ENCODE measurements at regions not wholly inside any gene's neighbourhood (a gene's known extent, or its start where the extent isn't known, plus 50 kb on each side); places are given as distances from the start of the nearest gene placed in this dataset.
"Not testable (repeated sequence)": the region's sequence is repeated elsewhere in the genome, so short reads cannot be mapped to it uniquely, and the experiment has no call there.

DNA sequence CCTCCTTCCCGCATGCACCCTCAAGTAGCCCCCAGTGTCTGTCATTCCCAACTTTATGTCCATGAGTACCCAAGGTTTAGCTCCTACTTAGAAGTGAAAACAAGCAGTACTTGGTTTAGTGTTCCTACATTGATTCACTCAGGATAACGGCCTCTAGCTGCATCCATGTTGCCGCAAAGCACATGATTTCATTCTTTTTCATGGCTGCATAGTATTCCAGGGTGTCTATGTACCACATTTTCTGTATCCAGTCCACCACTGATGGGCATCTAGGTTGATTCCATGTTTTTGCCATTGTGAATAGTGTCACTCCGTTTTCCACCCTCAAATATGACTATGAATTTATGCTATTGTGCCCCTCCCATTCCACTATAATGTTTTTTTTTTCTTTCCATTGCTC, 130.5 kb upstream of the MXRA5 start:
- CTCF ChIA-PET (ENCODE audit: partially characterized antibody): interaction anchor here (0.6 kb wide), 1 partner anchor 296 kb away, joined by 3 read pairs; no protein-coding TSS in a partner anchor
- FAIRE-seq: no peak

DNA sequence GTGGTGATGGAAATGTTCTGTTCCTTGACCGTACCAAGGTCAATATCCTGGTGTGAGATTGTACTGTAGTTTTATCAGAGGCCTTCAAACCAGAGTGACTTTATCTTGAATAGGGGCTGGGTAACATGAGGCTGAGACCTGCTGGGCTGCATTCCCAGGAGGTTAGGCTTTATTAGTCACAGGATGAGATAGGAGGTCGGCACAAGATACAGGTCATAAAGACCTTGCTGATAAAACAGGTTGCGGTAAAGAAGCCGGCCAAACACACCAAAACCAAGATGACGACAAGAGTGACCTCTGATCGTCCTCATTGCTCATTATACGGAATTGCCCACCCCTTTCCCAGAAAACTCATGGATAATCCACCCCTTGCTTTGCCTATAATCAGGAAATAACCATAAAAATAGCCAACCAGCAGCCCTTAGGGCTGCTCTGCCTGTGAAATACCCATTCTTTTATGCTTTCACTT, 123.8 kb upstream of the MXRA5 start:
- H3K27ac ChIP-seq (ENCODE audit: low read depth, low read length); FAIRE-seq; CTCF ChIA-PET (ENCODE audit: partially characterized antibody): not testable (repeated sequence)

More for the DNA sequence above, 130.5 kb upstream of the MXRA5 start:
- Histone ChIP-seq H3K23ac (ENCODE audit: insufficient read length) (no peak overlapping the region), H2BK5ac (ENCODE audit: low read depth, low read length) (no peak overlapping the region), H3K23me2 (ENCODE audit: low read depth, low read length) (no peaks in the 10 kb centered on the region), H3K18ac (ENCODE audit: extremely low read depth, low read length) (no peak overlapping the region), H3K4me2 (ENCODE audit: insufficient read depth in 1 of 2, low read depth in 2 of 2, low read length in 2 of 2) (no peak overlapping the region), H4K91ac (replicated peaks; ENCODE audit: insufficient read length, low read length) (no peak overlapping the region), H3K27ac (ENCODE audit: low read depth, low read length) (no peak overlapping the region), H3K9me3 (ENCODE audit: insufficient read depth in 2 of 2, low read depth in 1 of 2, low read length in 1 of 2) (no peaks in the 10 kb centered on the region), H2BK20ac (ENCODE audit: low read length) (no peak overlapping the region), H3K56ac (replicated peaks; ENCODE audit: insufficient read length, low read depth, low read length) (no peak overlapping the region), H4K5ac (ENCODE audit: insufficient read length, low read depth, low read length) (no peak overlapping the region), H4K8ac (ENCODE audit: extremely low read depth, insufficient read depth, low read length) (no peak overlapping the region), H3K4me1 (replicated peaks in 1 of 4; ENCODE audit: control insufficient read depth in 3 of 4, insufficient read depth in 4 of 4, low read length in 3 of 4) (no peaks in the 10 kb centered on the region), H2BK15ac (ENCODE audit: low read length) (no peak overlapping the region), H3K79me1 (ENCODE audit: low read depth, low read length) (no peaks in the 10 kb centered on the region), H2AFZ (ENCODE audit: low read length) (no peak overlapping the region), H3K14ac (ENCODE audit: insufficient read length) (no peak overlapping the region), H3K4me3 (ENCODE audit: extremely low read depth in 1 of 4, insufficient read depth in 2 of 4, low read depth in 3 of 4, low read length in 4 of 4) (no peak overlapping the region), H3K27me3 (replicated peaks in 1 of 4; ENCODE audit: control insufficient read depth in 3 of 4, extremely low read depth in 1 of 4, insufficient read depth in 3 of 4, low read length in 3 of 4) (no peaks in the 10 kb centered on the region), H3K4ac (replicated peaks; ENCODE audit: insufficient read length, low read depth, low read length) (no peak overlapping the region), H3K9ac (replicated peaks in 1 of 4; ENCODE audit: extremely low read depth in 1 of 4, low read depth in 3 of 4, low read length in 3 of 4) (no peak overlapping the region), H2AK5ac (ENCODE audit: low read depth, low read length) (no peak overlapping the region), H2BK12ac (ENCODE audit: low read depth, low read length) (no peak overlapping the region), H3K79me2 (ENCODE audit: control insufficient read depth in 1 of 2, insufficient read depth in 2 of 2, low read length in 2 of 2) (no peaks in the 10 kb centered on the region), H4K20me1 (replicated peaks in 1 of 2; ENCODE audit: control insufficient read depth in 1 of 2, insufficient read depth in 2 of 2, low read length in 2 of 2) (no peaks in the 10 kb centered on the region), H3K36me3 (ENCODE audit: control insufficient read depth in 2 of 4, insufficient read depth in 4 of 4, low read length in 3 of 4) (no peaks in the 10 kb centered on the region), H2BK120ac (replicated peaks; ENCODE audit: low read depth, low read length) (no peak overlapping the region)
- POLR2A ChIA-PET (ENCODE audit: partially characterized antibody): no interaction called here
- WGBS, 2 experiments (ENCODE audit: extremely low coverage in 1 of 2, insufficient coverage in 1 of 2, insufficient read length in 1 of 2, insufficient replicate concordance in 2 of 2, low coverage in 1 of 2, low lambda C conversion rate in 2 of 2, missing lambda C conversion rate in 1 of 2): 81% methylated on average over 4 of the region's 4 CpGs; no CpG with 5 or more reads in 1 of the 2 experiments
- no peak for DNase-seq (ENCODE audit: low read depth in 1 of 2, low spot score in 2 of 2)
- no peak for TF ChIP-seq SIRT6 (IDR thresholded peaks at IDR 0.05; ENCODE audit: low read length)

More for the DNA sequence above, 123.8 kb upstream of the MXRA5 start:
- H3K79me1 ChIP-seq (ENCODE audit: low read depth, low read length); H4K20me1 ChIP-seq (replicated peaks in 1 of 2; ENCODE audit: control insufficient read depth in 1 of 2, insufficient read depth in 2 of 2, low read length in 2 of 2); H3K27me3 ChIP-seq (replicated peaks in 1 of 4; ENCODE audit: control insufficient read depth in 3 of 4, extremely low read depth in 1 of 4, insufficient read depth in 3 of 4, low read length in 3 of 4); H3K56ac ChIP-seq (replicated peaks; ENCODE audit: insufficient read length, low read depth, low read length); H4K5ac ChIP-seq (ENCODE audit: insufficient read length, low read depth, low read length); H2BK12ac ChIP-seq (ENCODE audit: low read depth, low read length); H3K23ac ChIP-seq (ENCODE audit: insufficient read length); H2BK5ac ChIP-seq (ENCODE audit: low read depth, low read length); H3K4me3 ChIP-seq (ENCODE audit: extremely low read depth in 1 of 4, insufficient read depth in 2 of 4, low read depth in 3 of 4, low read length in 4 of 4); H3K79me2 ChIP-seq (ENCODE audit: control insufficient read depth in 1 of 2, insufficient read depth in 2 of 2, low read length in 2 of 2); H3K4me2 ChIP-seq (ENCODE audit: insufficient read depth in 1 of 2, low read depth in 2 of 2, low read length in 2 of 2); H4K91ac ChIP-seq (replicated peaks; ENCODE audit: insufficient read length, low read length); H2BK20ac ChIP-seq (ENCODE audit: low read length); H3K4me1 ChIP-seq (replicated peaks in 1 of 4; ENCODE audit: control insufficient read depth in 3 of 4, insufficient read depth in 4 of 4, low read length in 3 of 4); H2AFZ ChIP-seq (ENCODE audit: low read length); H3K23me2 ChIP-seq (ENCODE audit: low read depth, low read length); H2BK15ac ChIP-seq (ENCODE audit: low read length); H3K18ac ChIP-seq (ENCODE audit: extremely low read depth, low read length); H3K9me3 ChIP-seq (ENCODE audit: insufficient read depth in 2 of 2, low read depth in 1 of 2, low read length in 1 of 2); H2AK5ac ChIP-seq (ENCODE audit: low read depth, low read length); H3K9ac ChIP-seq (replicated peaks in 1 of 4; ENCODE audit: extremely low read depth in 1 of 4, low read depth in 3 of 4, low read length in 3 of 4); H3K14ac ChIP-seq (ENCODE audit: insufficient read length); POLR2A ChIA-PET (ENCODE audit: partially characterized antibody); H3K36me3 ChIP-seq (ENCODE audit: control insufficient read depth in 2 of 4, insufficient read depth in 4 of 4, low read length in 3 of 4); H4K8ac ChIP-seq (ENCODE audit: extremely low read depth, insufficient read depth, low read length); H2BK120ac ChIP-seq (replicated peaks; ENCODE audit: low read depth, low read length); DNase-seq (ENCODE audit: low read depth in 1 of 2, low spot score in 2 of 2); H3K4ac ChIP-seq (replicated peaks; ENCODE audit: insufficient read length, low read depth, low read length): not testable (repeated sequence)
- 92% methylated on average over 7 of the region's 7 CpGs; no CpG with 5 or more reads in 1 of the 2 experiments for WGBS, 2 experiments (ENCODE audit: extremely low coverage in 1 of 2, insufficient coverage in 1 of 2, insufficient read length in 1 of 2, insufficient replicate concordance in 2 of 2, low coverage in 1 of 2, low lambda C conversion rate in 2 of 2, missing lambda C conversion rate in 1 of 2)

Measured in H1 (cell line).